Vagina (tissue), 2 donors: ENCODE measurements at regions not wholly inside any gene's neighbourhood (a gene's known extent, or its start where the extent isn't known, plus 50 kb on each side); places are given as distances from the start of the nearest gene placed in this dataset.

Source experiments
- CTCF ChIP-seq, 3 experiments: fragments of 450-650 bp in 2 of 3; fragments of 200-600 bp in 1 of 3; sonication (generic) in 1 of 3; IDR thresholded peaks; one replicate each; pipeline ENCODE4 v1.5.1; 2017 to 2019; ENCODE audit warnings: antibody characterized with exemption in 3 of 3, mild to moderate bottlenecking in 2 of 3, moderate library complexity in 2 of 3
- POLR2A ChIP-seq, 2 donors: fragments of 450-650 bp; IDR thresholded peaks; one replicate each; pipeline ENCODE4 v1.6.1; 2017; ENCODE audit warnings: antibody characterized with exemption in 2 of 2, mild to moderate bottlenecking in 2 of 2, moderate library complexity in 2 of 2

- no peak for TF ChIP-seq CTCF (IDR thresholded peaks at IDR 0.05)
- TF ChIP-seq POLR2A (IDR thresholded peaks at IDR 0.05), result no peak
Observed at GRCh38 chr18:55735969-55736368, 148.0 kb upstream of the TCF4 start.
